ENCODE measurements at regions not wholly inside any gene's neighbourhood (a gene's known extent, or its start where the extent isn't known, plus 50 kb on each side); places are given as distances from the start of the nearest gene placed in this dataset.

- Histone ChIP-seq H3K36me3 (ENCODE audit: control insufficient read depth in 2 of 2, insufficient read depth in 2 of 2, low read length in 1 of 2) (no peaks in the 10 kb centered on the region), H2AFZ (ENCODE audit: control insufficient read depth, low read depth, low read length) (no peak overlapping the region), H3K27me3 (replicated peaks in 1 of 2; ENCODE audit: control insufficient read depth in 2 of 2, insufficient read depth in 2 of 2, low read length in 1 of 2) (no peaks in the 10 kb centered on the region), H3K27ac (ENCODE audit: control insufficient read depth, insufficient read depth) (no peak overlapping the region), H4K20me1 (ENCODE audit: control insufficient read depth, insufficient read depth) (no peaks in the 10 kb centered on the region), H3K4me1 (ENCODE audit: control insufficient read depth, insufficient read depth, low read length) (no peaks in the 10 kb centered on the region), H3K4me2 (ENCODE audit: control insufficient read depth, insufficient read depth) (0 out of 2 replicates have a peak overlapping the region, but pooled peaks have one; percentile 3), H3K9me3 (replicated peaks; ENCODE audit: control insufficient read depth, insufficient read depth, low read length) (no peaks in the 10 kb centered on the region), H3K9ac (ENCODE audit: control insufficient read depth, insufficient read depth, low read length) (no peak overlapping the region), H3K79me2 (ENCODE audit: control insufficient read depth, insufficient read depth, low read length) (no peaks in the 10 kb centered on the region), H3K4me3 (no peak overlapping the region)
- DNase-seq (ENCODE audit: low read depth, low spot score): peak; percentile 77
- peak; percentile 54; the same call in 1 of the 2 replicates for TF ChIP-seq PAX5 (IDR thresholded peaks at IDR 0.05; ENCODE audit: borderline replicate concordance, low read depth, low read length)
- no peak for TF ChIP-seq IRF3 (IDR thresholded peaks at IDR 0.05)
- no peak for TF ChIP-seq PBX3 (IDR thresholded peaks at IDR 0.05; ENCODE audit: insufficient replicate concordance, low read depth, low read length)
- TF ChIP-seq CHD1 (IDR thresholded peaks at IDR 0.05; ENCODE audit: low read depth, low read length): no peak
- no peak for TF ChIP-seq SMC3 (IDR thresholded peaks at IDR 0.05; ENCODE audit: borderline replicate concordance, low read length)
- TF ChIP-seq SPI1 (IDR thresholded peaks at IDR 0.05; ENCODE audit: borderline replicate concordance, insufficient read depth, low read depth, low read length): peak; percentile 19; the same call in 1 of the 2 replicates
- peak in 1 of 2 experiments; percentile 36; a peak in 1 of 4 replicates for TF ChIP-seq IKZF2 (IDR thresholded peaks at IDR 0.05)
- peak; percentile 10; the same call in 1 of the 2 replicates for TF ChIP-seq RUNX3 (IDR thresholded peaks at IDR 0.05; ENCODE audit: low read length)
- no peak for TF ChIP-seq SREBF1 (IDR thresholded peaks at IDR 0.05; ENCODE audit: low read length)
- TF ChIP-seq NKRF (conservative IDR thresholded peaks at IDR 0.05): no peak
- 0 out of 2 replicates have a peak, but pooled peaks have one; percentile 41 for TF ChIP-seq BCL11A (IDR thresholded peaks at IDR 0.05; ENCODE audit: low read depth, low read length)
- TF ChIP-seq MYB (IDR thresholded peaks at IDR 0.05; ENCODE audit: borderline replicate concordance, low read depth, low read length): no peak
- no peak for TF ChIP-seq ZBTB40 (IDR thresholded peaks at IDR 0.05; ENCODE audit: borderline replicate concordance)
- TF ChIP-seq MEF2B (IDR thresholded peaks at IDR 0.05; ENCODE audit: partially characterized antibody, poor library complexity, severe bottlenecking): peak; percentile 36
- no TSS peak for BruUV-seq (replicated peaks)
- POLR2A ChIA-PET: no interaction called here
- WGBS (ENCODE audit: insufficient coverage, insufficient replicate concordance, low lambda C conversion rate, missing lambda C conversion rate): 1% methylated on average over 12 of the region's 12 CpGs
- SMC1A ChIA-PET (ENCODE audit: uncharacterized antibody, unreplicated experiment): no interaction called here
- intact Hi-C loops (cut with micrococcal nuclease; ENCODE audit: unreplicated experiment): no loop called here
- in situ Hi-C loops (cut with MboI): no loop called here
- RAD21 ChIA-PET (ENCODE audit: unreplicated experiment): no interaction called here
- peak; percentile 94 for ATAC-seq
- CTCF ChIA-PET: no interaction called here
- no peak for FAIRE-seq
These were observed 232.6 kb upstream of the LRTM1 start for GRCh38 chr3:55160241-55160983.

Data from GM12878 (cell line).